Loucy (cell line): ENCODE measurements at regions not wholly inside any gene's neighbourhood (a gene's known extent, or its start where the extent isn't known, plus 50 kb on each side); places are given as distances from the start of the nearest gene placed in this dataset.

Experiments
- CTCF ChIP-seq: fragments of 200-600 bp; sonication (generic); conservative IDR thresholded peaks from 2 replicates; pipeline ENCODE4 v1.5.1; 2014; ENCODE audit warnings: mild to moderate bottlenecking, antibody characterized with exemption, low read length
- EZH2phosphoT487 ChIP-seq: fragments of 200-600 bp; IDR thresholded peaks from 2 replicates; pipeline ENCODE4 v1.6.1; 2018; ENCODE audit warnings: antibody characterized with exemption, mild to moderate bottlenecking, moderate library complexity, borderline replicate concordance

- TF ChIP-seq CTCF (no peak), EZH2phosphoT487 (no peak)
Observed at GRCh38 chr10:4607681-4608080, 218.3 kb upstream of the AKR1E2 start.
